ENCODE measurements at regions not wholly inside any gene's neighbourhood (a gene's known extent, or its start where the extent isn't known, plus 50 kb on each side); places are given as distances from the start of the nearest gene placed in this dataset.

- intact Hi-C loops (cut with DNase I), result no loop called here
- H3K4me3 ChIP-seq (ENCODE audit: low read length in 3 of 3), result no peak overlapping the region
- no peak for FAIRE-seq
- no peak for TF ChIP-seq CTCF (IDR thresholded peaks at IDR 0.05; ENCODE audit: borderline replicate concordance, extremely low read depth, insufficient read depth)
- H3K4me1 ChIP-seq (ENCODE audit: control insufficient read depth in 2 of 3, insufficient read depth in 2 of 3, low read depth in 1 of 3, low read length in 3 of 3), result no peaks in the 10 kb centered on the region
- H3K36me3 ChIP-seq (ENCODE audit: control insufficient read depth in 2 of 3, insufficient read depth in 3 of 3, low read length in 3 of 3), result no peaks in the 10 kb centered on the region
- DNase-seq, result peak in 1 of 5 donors; percentile 29
- H3K9ac ChIP-seq (ENCODE audit: low read length in 3 of 3), result no peak overlapping the region
- no peak overlapping the region for H3K27ac ChIP-seq (ENCODE audit: low read depth in 2 of 2, low read length in 2 of 2)
- no peaks in the 10 kb centered on the region for H3K27me3 ChIP-seq (ENCODE audit: control insufficient read depth, insufficient read depth, low read length)
- H3K9me3 ChIP-seq (ENCODE audit: control insufficient read depth in 2 of 3, insufficient read depth in 1 of 3, low read length in 3 of 3), result peaks cover 0 to 10% (median 0%) of the 10 kb centered on the region in 3 donors
Measured at GRCh38 chr11:116613206-116613875, 159.4 kb downstream of the BUD13 start.

- Histone ChIP-seq H3K27ac (ENCODE audit: low read depth in 2 of 2, low read length in 2 of 2) (no peak overlapping the region), H3K4me1 (ENCODE audit: control insufficient read depth in 2 of 3, insufficient read depth in 2 of 3, low read depth in 1 of 3, low read length in 3 of 3) (no peaks in the 10 kb centered on the region), H3K4me3 (ENCODE audit: low read length in 3 of 3) (no peak overlapping the region), H3K27me3 (ENCODE audit: control insufficient read depth, insufficient read depth, low read length) (no peaks in the 10 kb centered on the region), H3K36me3 (ENCODE audit: control insufficient read depth in 2 of 3, insufficient read depth in 3 of 3, low read length in 3 of 3) (no peaks in the 10 kb centered on the region), H3K9ac (ENCODE audit: low read length in 3 of 3) (no peak overlapping the region), H3K9me3 (ENCODE audit: control insufficient read depth in 2 of 3, insufficient read depth in 1 of 3, low read length in 3 of 3) (peaks cover 0 to 10% (median 0%) of the 10 kb centered on the region in 3 donors)
- no peak for DNase-seq
- FAIRE-seq, result no peak
- no peak for TF ChIP-seq CTCF (IDR thresholded peaks at IDR 0.05; ENCODE audit: borderline replicate concordance, extremely low read depth, insufficient read depth)
- intact Hi-C loops (cut with DNase I), result no loop called here
Measured at GRCh38 chr11:116611998-116612620, 160.7 kb downstream of the BUD13 start.

- TF ChIP-seq CTCF (IDR thresholded peaks at IDR 0.05; ENCODE audit: borderline replicate concordance, extremely low read depth, insufficient read depth), result no peak
- Histone ChIP-seq H3K27me3 (ENCODE audit: control insufficient read depth, insufficient read depth, low read length) (no peaks in the 10 kb centered on the region), H3K9me3 (ENCODE audit: control insufficient read depth in 2 of 3, insufficient read depth in 1 of 3, low read length in 3 of 3) (peaks cover 0 to 8% (median 0%) of the 10 kb centered on the region in 3 donors), H3K27ac (ENCODE audit: low read depth in 2 of 2, low read length in 2 of 2) (no peak overlapping the region), H3K9ac (ENCODE audit: low read length in 3 of 3) (no peak overlapping the region), H3K4me3 (ENCODE audit: low read length in 3 of 3) (no peak overlapping the region), H3K4me1 (ENCODE audit: control insufficient read depth in 2 of 3, insufficient read depth in 2 of 3, low read depth in 1 of 3, low read length in 3 of 3) (no peaks in the 10 kb centered on the region), H3K36me3 (ENCODE audit: control insufficient read depth in 2 of 3, insufficient read depth in 3 of 3, low read length in 3 of 3) (no peaks in the 10 kb centered on the region)
- no peak for FAIRE-seq
- DNase-seq, result no peak
- intact Hi-C loops (cut with DNase I), result no loop called here
Measured at GRCh38 chr11:116610190-116610589, 162.6 kb downstream of the BUD13 start.
